ENCODE measurements at regions not wholly inside any gene's neighbourhood (a gene's known extent, or its start where the extent isn't known, plus 50 kb on each side); places are given as distances from the start of the nearest gene placed in this dataset.

- TF ChIP-seq POLR2AphosphoS5 (IDR thresholded peaks at IDR 0.05) (no peak), CTCF (IDR thresholded peaks at IDR 0.05; ENCODE audit: poor library complexity, severe bottlenecking) (no peak), RAD21 (conservative IDR thresholded peaks at IDR 0.05) (no peak), EZH2 (IDR thresholded peaks at IDR 0.05; ENCODE audit: borderline replicate concordance, insufficient read depth, low read length, poor library complexity, severe bottlenecking) (no peak), REST (IDR thresholded peaks at IDR 0.05; ENCODE audit: borderline replicate concordance) (no peak), MXI1 (conservative IDR thresholded peaks at IDR 0.05; ENCODE audit: poor library complexity, severe bottlenecking) (no peak), TAF1 (IDR thresholded peaks at IDR 0.05; ENCODE audit: low read depth) (no peak), EP300 (conservative IDR thresholded peaks at IDR 0.05; ENCODE audit: poor library complexity, severe bottlenecking) (no peak)
These were observed 298.9 kb upstream of the TGFBR2 start for GRCh38 chr3:30307372-30307950.

Data from neural cell (in vitro differentiated cells).